Ascending aorta (tissue), 2 donors: ENCODE measurements at regions not wholly inside any gene's neighbourhood (a gene's known extent, or its start where the extent isn't known, plus 50 kb on each side); places are given as distances from the start of the nearest gene placed in this dataset.
"Not testable (repeated sequence)": the region's sequence is repeated elsewhere in the genome, so short reads cannot be mapped to it uniquely, and the experiment has no call there.

ENCODE experiments used
- DNase-seq, 2 donors: peaks; one replicate each; pipeline ENCODE4 v3.0.0-alpha.2; 2019; ENCODE audit warnings: low spot score in 2 of 2
- H3K27ac ChIP-seq, 2 donors: fragments of 200-600 bp; sonication (generic); one replicate each; pipeline ENCODE4 v1.5.1; 2016 to 2017; ENCODE audit warnings: mild to moderate bottlenecking in 1 of 2
- H3K27me3 ChIP-seq: fragments of 200-600 bp; sonication (generic); one replicate; pipeline ENCODE4 v1.5.1; 2017
- H3K36me3 ChIP-seq, 2 donors: fragments of 200-600 bp; sonication (generic); one replicate each; pipeline ENCODE4 v1.5.1; 2016
- H3K4me1 ChIP-seq, 2 donors: fragments of 200-600 bp; sonication (generic); one replicate each; pipeline ENCODE4 v1.5.1; 2016 to 2017; ENCODE audit warnings: mild to moderate bottlenecking in 1 of 2
- H3K4me3 ChIP-seq, 2 donors: fragments of 200-600 bp; sonication (generic); one replicate each; pipeline ENCODE4 v1.5.1; 2016 to 2017; ENCODE audit warnings: mild to moderate bottlenecking in 1 of 2
- H3K9me3 ChIP-seq, 2 donors: fragments of 200-600 bp; sonication (generic); one replicate each; pipeline ENCODE4 v1.5.1; 2016
- CTCF ChIP-seq, 3 experiments: fragments of 200-600 bp in 2 of 3; fragments of 450-650 bp in 1 of 3; sonication (generic) in 2 of 3; IDR thresholded peaks; one replicate each; pipeline ENCODE4 v1.5.1; 2016 to 2019; ENCODE audit warnings: antibody characterized with exemption in 3 of 3, mild to moderate bottlenecking in 1 of 3, moderate library complexity in 1 of 3
- intact Hi-C: fragments of 100-400 bp; cut with DNase I; formaldehyde crosslinking; loops from one replicate; pipeline ENCODE4 v1.15.1; 2023

- intact Hi-C loops: no loop called here
- no peak for TF ChIP-seq CTCF (IDR thresholded peaks at IDR 0.05)
- H3K36me3 ChIP-seq: no peaks in the 10 kb centered on the region
Measured at GRCh38 chr2:16068552-16068940, 128.2 kb downstream of the MYCN start.

GRCh38 chr2:16067866-16068551, 127.7 kb downstream of the MYCN start:
- H3K27ac ChIP-seq: no peak overlapping the region
- no peaks in the 10 kb centered on the region for H3K27me3 ChIP-seq
- H3K4me3 ChIP-seq: no peak overlapping the region
- no peak for DNase-seq
- no peaks in the 10 kb centered on the region for H3K36me3 ChIP-seq
- no peak for TF ChIP-seq CTCF (IDR thresholded peaks at IDR 0.05)
- no peaks in the 10 kb centered on the region for H3K4me1 ChIP-seq
- intact Hi-C loops: no loop called here
- H3K9me3 ChIP-seq: peaks cover 0 to 3% of the 10 kb centered on the region in 2 donors

More at GRCh38 chr2:16068552-16068940, 128.2 kb downstream of the MYCN start:
- Histone ChIP-seq H3K27ac (no peak overlapping the region), H3K4me1 (no peaks in the 10 kb centered on the region), H3K9me3 (peaks cover 0 to 3% of the 10 kb centered on the region in 2 donors), H3K4me3 (no peak overlapping the region), H3K27me3 (no peaks in the 10 kb centered on the region)
- DNase-seq: no peak

- no peak overlapping the region for H3K27ac ChIP-seq
- H3K36me3 ChIP-seq: no peaks in the 10 kb centered on the region
- TF ChIP-seq CTCF (IDR thresholded peaks at IDR 0.05): no peak
- H3K9me3 ChIP-seq: peaks cover 0 to 3% of the 10 kb centered on the region in 2 donors
- no peaks in the 10 kb centered on the region for H3K4me1 ChIP-seq
- intact Hi-C loops: no loop called here
- no peak for DNase-seq
- no peaks in the 10 kb centered on the region for H3K27me3 ChIP-seq
- H3K4me3 ChIP-seq: no peak overlapping the region
Measured at GRCh38 chr2:16067444-16067843, 127.1 kb downstream of the MYCN start.

- intact Hi-C loops: no loop called here
- no peak for DNase-seq
Measured at GRCh38 chr2:16067037-16067406, 126.7 kb downstream of the MYCN start.

GRCh38 chr2:16066261-16067036, 126.1 kb downstream of the MYCN start:
- TF ChIP-seq CTCF (IDR thresholded peaks at IDR 0.05): no peak
- H3K4me3 ChIP-seq: no peak overlapping the region
- H3K36me3 ChIP-seq: no peaks in the 10 kb centered on the region
- H3K9me3 ChIP-seq: peaks cover 0 to 3% of the 10 kb centered on the region in 2 donors
- no peak overlapping the region for H3K27ac ChIP-seq
- intact Hi-C loops: no loop called here
- no peak for DNase-seq
- no peaks in the 10 kb centered on the region for H3K4me1 ChIP-seq
- no peaks in the 10 kb centered on the region for H3K27me3 ChIP-seq

More at GRCh38 chr2:16067037-16067406, 126.7 kb downstream of the MYCN start:
- Histone ChIP-seq H3K4me1 (no peaks in the 10 kb centered on the region), H3K36me3 (no peaks in the 10 kb centered on the region), H3K9me3 (peaks cover 0 to 3% of the 10 kb centered on the region in 2 donors), H3K4me3 (no peak overlapping the region), H3K27ac (no peak overlapping the region), H3K27me3 (no peaks in the 10 kb centered on the region)
- no peak for TF ChIP-seq CTCF (IDR thresholded peaks at IDR 0.05)

GRCh38 chr2:16065272-16066069, 125.1 kb downstream of the MYCN start:
- H3K27me3 ChIP-seq, H3K9me3 ChIP-seq, H3K4me3 ChIP-seq, H3K27ac ChIP-seq, H3K4me1 ChIP-seq, intact Hi-C loops, DNase-seq, H3K36me3 ChIP-seq: not testable (repeated sequence)
